ENCODE measurements at regions not wholly inside any gene's neighbourhood (a gene's known extent, or its start where the extent isn't known, plus 50 kb on each side); places are given as distances from the start of the nearest gene placed in this dataset.

DNA sequence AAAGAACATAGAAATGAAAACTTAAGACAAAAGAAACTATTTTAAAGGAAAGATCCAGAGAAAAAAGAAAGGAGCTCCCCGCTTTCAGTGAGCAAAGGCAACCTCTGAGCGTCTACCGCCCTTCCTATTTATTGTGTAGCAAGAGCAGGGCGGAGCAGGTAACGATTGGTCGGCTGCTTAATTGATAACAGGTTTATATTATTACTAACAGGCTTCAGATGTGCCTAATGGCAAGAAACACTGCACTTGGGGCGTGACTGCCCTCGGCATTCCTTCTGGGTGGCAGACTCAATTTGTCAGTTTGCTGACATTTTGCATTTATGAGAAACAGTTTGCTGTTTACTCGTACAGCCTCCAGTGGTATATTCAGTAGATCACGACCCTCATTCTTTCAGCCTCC, 482.7 kb upstream of the C9orf72 start:
- no peak for TF ChIP-seq CTCF (IDR thresholded peaks at IDR 0.05; ENCODE audit: insufficient read depth, low read length, poor library complexity, severe bottlenecking)
- no peak for DNase-seq (ENCODE audit: low read depth)
- Histone ChIP-seq H3K36me3 (ENCODE audit: control insufficient read depth, insufficient read depth, low read length) (no peaks in the 10 kb centered on the region), H3K4me3 (ENCODE audit: low read depth, low read length) (no peak overlapping the region), H3K27me3 (ENCODE audit: control insufficient read depth, insufficient read depth, low read length) (no peaks in the 10 kb centered on the region)

DNA sequence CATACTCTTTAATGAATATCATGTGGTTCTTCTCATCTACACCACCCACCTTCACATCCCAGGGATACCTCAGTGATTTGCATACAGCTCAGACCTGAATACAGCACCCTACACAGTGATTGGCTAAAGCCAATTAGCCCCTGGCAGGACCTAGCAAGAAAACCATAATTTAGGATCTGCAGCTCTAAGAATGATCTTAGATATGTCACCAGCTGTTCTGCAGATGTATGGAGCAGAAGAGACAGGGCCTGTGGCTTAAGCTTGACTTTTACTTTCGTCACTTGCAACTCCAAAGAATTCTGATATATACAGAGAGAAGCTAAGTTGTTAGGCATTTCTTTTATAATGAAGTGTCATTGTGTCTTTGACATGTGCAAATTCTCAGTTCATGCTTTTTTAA, 483.2 kb upstream of the C9orf72 start:
- Histone ChIP-seq H3K36me3 (ENCODE audit: control insufficient read depth, insufficient read depth, low read length) (no peaks in the 10 kb centered on the region), H3K4me3 (ENCODE audit: low read depth, low read length) (no peak overlapping the region), H3K27me3 (ENCODE audit: control insufficient read depth, insufficient read depth, low read length) (no peaks in the 10 kb centered on the region)
- no peak for DNase-seq (ENCODE audit: low read depth)
- no peak for TF ChIP-seq CTCF (IDR thresholded peaks at IDR 0.05; ENCODE audit: insufficient read depth, low read length, poor library complexity, severe bottlenecking)

- no peak overlapping the region for H3K4me3 ChIP-seq (ENCODE audit: low read depth, low read length)
- no peak for TF ChIP-seq CTCF (IDR thresholded peaks at IDR 0.05; ENCODE audit: insufficient read depth, low read length, poor library complexity, severe bottlenecking)
- no peaks in the 10 kb centered on the region for H3K27me3 ChIP-seq (ENCODE audit: control insufficient read depth, insufficient read depth, low read length)
- no peaks in the 10 kb centered on the region for H3K36me3 ChIP-seq (ENCODE audit: control insufficient read depth, insufficient read depth, low read length)
- no peak for DNase-seq (ENCODE audit: low read depth)
Observed at GRCh38 chr9:28059192-28059591, 485.9 kb upstream of the C9orf72 start.

GRCh38 chr9:28064241-28064815, 491.0 kb upstream of the C9orf72 start:
- Histone ChIP-seq H3K4me3 (ENCODE audit: low read depth, low read length) (no peak overlapping the region), H3K36me3 (ENCODE audit: control insufficient read depth, insufficient read depth, low read length) (no peaks in the 10 kb centered on the region), H3K27me3 (ENCODE audit: control insufficient read depth, insufficient read depth, low read length) (no peaks in the 10 kb centered on the region)
- TF ChIP-seq CTCF (IDR thresholded peaks at IDR 0.05; ENCODE audit: insufficient read depth, low read length, poor library complexity, severe bottlenecking), result no peak
- DNase-seq (ENCODE audit: low read depth), result no peak

- H3K27me3 ChIP-seq (ENCODE audit: control insufficient read depth, insufficient read depth, low read length), result no peaks in the 10 kb centered on the region
- H3K36me3 ChIP-seq (ENCODE audit: control insufficient read depth, insufficient read depth, low read length), result no peaks in the 10 kb centered on the region
- peak; percentile 55 for TF ChIP-seq CTCF (IDR thresholded peaks at IDR 0.05; ENCODE audit: insufficient read depth, low read length, poor library complexity, severe bottlenecking)
- H3K4me3 ChIP-seq (ENCODE audit: low read depth, low read length), result no peak overlapping the region
- peak; percentile 10 for DNase-seq (ENCODE audit: low read depth)
Observed at GRCh38 chr9:28073270-28073669, 500.0 kb upstream of the C9orf72 start.

GRCh38 chr9:28079677-28080076, 506.4 kb upstream of the C9orf72 start:
- no peaks in the 10 kb centered on the region for H3K27me3 ChIP-seq (ENCODE audit: control insufficient read depth, insufficient read depth, low read length)
- no peak for DNase-seq (ENCODE audit: low read depth)
- TF ChIP-seq CTCF (IDR thresholded peaks at IDR 0.05; ENCODE audit: insufficient read depth, low read length, poor library complexity, severe bottlenecking), result no peak
- no peak overlapping the region for H3K4me3 ChIP-seq (ENCODE audit: low read depth, low read length)
- H3K36me3 ChIP-seq (ENCODE audit: control insufficient read depth, insufficient read depth, low read length), result no peaks in the 10 kb centered on the region

Data from kidney epithelial cell (primary cell).